ENCODE measurements at regions not wholly inside any gene's neighbourhood (a gene's known extent, or its start where the extent isn't known, plus 50 kb on each side); places are given as distances from the start of the nearest gene placed in this dataset.
"Not testable (repeated sequence)": the region's sequence is repeated elsewhere in the genome, so short reads cannot be mapped to it uniquely, and the experiment has no call there.

- no CpG with 5 or more reads among the region's 2 CpGs for WGBS, 2 experiments (ENCODE audit: extremely low coverage in 1 of 2, insufficient coverage in 1 of 2, insufficient read length in 1 of 2, insufficient replicate concordance in 2 of 2, low coverage in 1 of 2, low lambda C conversion rate in 2 of 2, missing lambda C conversion rate in 1 of 2)
- H3K79me2 ChIP-seq (ENCODE audit: control insufficient read depth in 1 of 2, insufficient read depth in 2 of 2, low read length in 2 of 2); H3K56ac ChIP-seq (replicated peaks; ENCODE audit: insufficient read length, low read depth, low read length); POLR2A ChIA-PET (ENCODE audit: partially characterized antibody); H3K27ac ChIP-seq (ENCODE audit: low read depth, low read length); H3K36me3 ChIP-seq (ENCODE audit: control insufficient read depth in 2 of 4, insufficient read depth in 4 of 4, low read length in 3 of 4); H3K4me3 ChIP-seq (ENCODE audit: extremely low read depth in 1 of 4, insufficient read depth in 2 of 4, low read depth in 3 of 4, low read length in 4 of 4); H4K8ac ChIP-seq (ENCODE audit: extremely low read depth, insufficient read depth, low read length); H2BK12ac ChIP-seq (ENCODE audit: low read depth, low read length); H3K23ac ChIP-seq (ENCODE audit: insufficient read length); H2AFZ ChIP-seq (ENCODE audit: low read length); H2AK5ac ChIP-seq (ENCODE audit: low read depth, low read length); H3K14ac ChIP-seq (ENCODE audit: insufficient read length); H3K4me1 ChIP-seq (replicated peaks in 1 of 4; ENCODE audit: control insufficient read depth in 3 of 4, insufficient read depth in 4 of 4, low read length in 3 of 4); H3K79me1 ChIP-seq (ENCODE audit: low read depth, low read length); H2BK5ac ChIP-seq (ENCODE audit: low read depth, low read length); H4K20me1 ChIP-seq (replicated peaks in 1 of 2; ENCODE audit: control insufficient read depth in 1 of 2, insufficient read depth in 2 of 2, low read length in 2 of 2); H4K91ac ChIP-seq (replicated peaks; ENCODE audit: insufficient read length, low read length); CTCF ChIA-PET (ENCODE audit: partially characterized antibody); DNase-seq (ENCODE audit: low read depth in 1 of 2, low spot score in 2 of 2); H2BK15ac ChIP-seq (ENCODE audit: low read length); H4K5ac ChIP-seq (ENCODE audit: insufficient read length, low read depth, low read length); H3K4me2 ChIP-seq (ENCODE audit: insufficient read depth in 1 of 2, low read depth in 2 of 2, low read length in 2 of 2); H3K23me2 ChIP-seq (ENCODE audit: low read depth, low read length); H3K4ac ChIP-seq (replicated peaks; ENCODE audit: insufficient read length, low read depth, low read length); H3K18ac ChIP-seq (ENCODE audit: extremely low read depth, low read length); H2BK120ac ChIP-seq (replicated peaks; ENCODE audit: low read depth, low read length); H3K27me3 ChIP-seq (replicated peaks in 1 of 4; ENCODE audit: control insufficient read depth in 3 of 4, extremely low read depth in 1 of 4, insufficient read depth in 3 of 4, low read length in 3 of 4); H3K9ac ChIP-seq (replicated peaks in 1 of 4; ENCODE audit: extremely low read depth in 1 of 4, low read depth in 3 of 4, low read length in 3 of 4); H2BK20ac ChIP-seq (ENCODE audit: low read length); H3K9me3 ChIP-seq (ENCODE audit: insufficient read depth in 2 of 2, low read depth in 1 of 2, low read length in 1 of 2); FAIRE-seq: not testable (repeated sequence)
These were observed 54.2 kb upstream of the FAM72C start for GRCh38 chr1:144026022-144026421.

DNA sequence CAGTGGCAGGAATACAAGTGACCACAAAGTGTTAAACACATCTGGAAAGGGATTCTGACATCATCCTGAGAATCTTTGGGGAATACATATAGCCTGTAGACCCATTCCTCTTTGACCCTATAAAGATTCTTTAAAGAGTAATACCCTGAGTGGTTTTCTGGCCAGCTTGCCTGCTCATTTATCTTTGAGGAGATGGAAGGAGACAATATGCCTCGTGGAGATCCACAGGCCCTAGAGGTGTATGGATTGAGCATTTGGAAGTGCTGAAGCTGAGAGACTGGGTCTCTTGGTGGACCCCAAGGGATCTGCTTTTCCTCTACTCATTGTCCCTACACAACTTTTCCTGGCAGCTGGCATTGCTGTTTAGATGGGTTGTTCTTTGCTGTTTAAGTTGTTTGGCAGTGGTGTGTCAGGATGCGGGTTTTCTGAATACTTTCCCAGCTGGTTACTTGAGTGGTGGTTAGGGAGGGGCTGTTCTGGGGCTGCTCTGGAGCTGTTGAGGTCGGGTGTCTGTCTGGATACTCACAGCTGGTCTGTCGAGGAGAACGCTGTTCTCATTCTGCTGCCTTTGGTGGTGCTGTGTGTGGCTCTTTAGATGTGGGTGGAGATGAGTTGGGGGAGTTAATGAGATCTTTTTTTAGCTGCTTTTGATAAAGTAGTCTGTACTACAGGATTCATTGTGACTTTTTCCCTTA lies 50.1 kb upstream of the FAM72C start:
- DNase-seq (ENCODE audit: low read depth in 1 of 2, low spot score in 2 of 2); H3K14ac ChIP-seq (ENCODE audit: insufficient read length); H3K4me1 ChIP-seq (replicated peaks in 1 of 4; ENCODE audit: control insufficient read depth in 3 of 4, insufficient read depth in 4 of 4, low read length in 3 of 4); H3K56ac ChIP-seq (replicated peaks; ENCODE audit: insufficient read length, low read depth, low read length); H2AK5ac ChIP-seq (ENCODE audit: low read depth, low read length); H4K8ac ChIP-seq (ENCODE audit: extremely low read depth, insufficient read depth, low read length); H3K4me3 ChIP-seq (ENCODE audit: extremely low read depth in 1 of 4, insufficient read depth in 2 of 4, low read depth in 3 of 4, low read length in 4 of 4); H3K23me2 ChIP-seq (ENCODE audit: low read depth, low read length); H4K91ac ChIP-seq (replicated peaks; ENCODE audit: insufficient read length, low read length); FAIRE-seq; H2BK12ac ChIP-seq (ENCODE audit: low read depth, low read length); H3K9me3 ChIP-seq (ENCODE audit: insufficient read depth in 2 of 2, low read depth in 1 of 2, low read length in 1 of 2); H4K20me1 ChIP-seq (replicated peaks in 1 of 2; ENCODE audit: control insufficient read depth in 1 of 2, insufficient read depth in 2 of 2, low read length in 2 of 2); H3K4me2 ChIP-seq (ENCODE audit: insufficient read depth in 1 of 2, low read depth in 2 of 2, low read length in 2 of 2); H3K27me3 ChIP-seq (replicated peaks in 1 of 4; ENCODE audit: control insufficient read depth in 3 of 4, extremely low read depth in 1 of 4, insufficient read depth in 3 of 4, low read length in 3 of 4); H3K4ac ChIP-seq (replicated peaks; ENCODE audit: insufficient read length, low read depth, low read length); H3K18ac ChIP-seq (ENCODE audit: extremely low read depth, low read length); H3K9ac ChIP-seq (replicated peaks in 1 of 4; ENCODE audit: extremely low read depth in 1 of 4, low read depth in 3 of 4, low read length in 3 of 4); CTCF ChIA-PET (ENCODE audit: partially characterized antibody); H3K27ac ChIP-seq (ENCODE audit: low read depth, low read length); H2AFZ ChIP-seq (ENCODE audit: low read length); POLR2A ChIA-PET (ENCODE audit: partially characterized antibody); H3K79me2 ChIP-seq (ENCODE audit: control insufficient read depth in 1 of 2, insufficient read depth in 2 of 2, low read length in 2 of 2); H4K5ac ChIP-seq (ENCODE audit: insufficient read length, low read depth, low read length); H3K23ac ChIP-seq (ENCODE audit: insufficient read length); H2BK5ac ChIP-seq (ENCODE audit: low read depth, low read length); H3K79me1 ChIP-seq (ENCODE audit: low read depth, low read length); H2BK120ac ChIP-seq (replicated peaks; ENCODE audit: low read depth, low read length); H3K36me3 ChIP-seq (ENCODE audit: control insufficient read depth in 2 of 4, insufficient read depth in 4 of 4, low read length in 3 of 4); H2BK15ac ChIP-seq (ENCODE audit: low read length); H2BK20ac ChIP-seq (ENCODE audit: low read length): not testable (repeated sequence)
- 60% methylated on average over 1 of the region's 5 CpGs; no CpG with 5 or more reads in 1 of the 2 experiments for WGBS, 2 experiments (ENCODE audit: extremely low coverage in 1 of 2, insufficient coverage in 1 of 2, insufficient read length in 1 of 2, insufficient replicate concordance in 2 of 2, low coverage in 1 of 2, low lambda C conversion rate in 2 of 2, missing lambda C conversion rate in 1 of 2)
